ENCODE measurements at regions not wholly inside any gene's neighbourhood (a gene's known extent, or its start where the extent isn't known, plus 50 kb on each side); places are given as distances from the start of the nearest gene placed in this dataset.

GRCh38 chr6:23419046-23419445 lies 707.0 kb upstream of the NRSN1 start:
- Histone ChIP-seq H3F3A (ENCODE audit: low read depth) (no peaks in the 10 kb centered on the region), H3K4me2 (ENCODE audit: low read depth, low read length, poor library complexity, severe bottlenecking) (no peak overlapping the region), H3K36me3 (ENCODE audit: insufficient read depth, low read length) (no peaks in the 10 kb centered on the region), H3K4me3 (ENCODE audit: low read length, poor library complexity, severe bottlenecking) (no peak overlapping the region), H4K20me1 (ENCODE audit: insufficient read depth, low read length, poor library complexity, severe bottlenecking) (no peaks in the 10 kb centered on the region), H3K4me1 (ENCODE audit: insufficient read depth, low read length, poor library complexity, severe bottlenecking) (no peaks in the 10 kb centered on the region), H3K9me3 (ENCODE audit: insufficient read depth, low read depth, low read length) (no peaks in the 10 kb centered on the region), H3K27me3 (ENCODE audit: insufficient read depth, low read length, poor library complexity, severe bottlenecking) (no peaks in the 10 kb centered on the region), H2AFZ (ENCODE audit: low read length) (no peak overlapping the region), H3K9me2 (replicated peaks; ENCODE audit: low read depth, low read length) (no peaks in the 10 kb centered on the region), H3K79me2 (ENCODE audit: insufficient read depth, low read length) (no peaks in the 10 kb centered on the region), H3K9ac (ENCODE audit: low read depth, low read length, poor library complexity, severe bottlenecking) (no peak overlapping the region)
- no peak for TF ChIP-seq CTCF (conservative IDR thresholded peaks at IDR 0.05; ENCODE audit: low read length)
- TF ChIP-seq EZH2phosphoT487 (IDR thresholded peaks at IDR 0.05; ENCODE audit: borderline replicate concordance): no peak

- H3K9me3 ChIP-seq (ENCODE audit: insufficient read depth, low read depth, low read length): no peaks in the 10 kb centered on the region
- H2AFZ ChIP-seq (ENCODE audit: low read length): no peak overlapping the region
- no peak overlapping the region for H3K9ac ChIP-seq (ENCODE audit: low read depth, low read length, poor library complexity, severe bottlenecking)
- H3F3A ChIP-seq (ENCODE audit: low read depth): no peaks in the 10 kb centered on the region
- H3K4me3 ChIP-seq (ENCODE audit: low read length, poor library complexity, severe bottlenecking): no peak overlapping the region
- H4K20me1 ChIP-seq (ENCODE audit: insufficient read depth, low read length, poor library complexity, severe bottlenecking): no peaks in the 10 kb centered on the region
- no peaks in the 10 kb centered on the region for H3K9me2 ChIP-seq (replicated peaks; ENCODE audit: low read depth, low read length)
- H3K4me2 ChIP-seq (ENCODE audit: low read depth, low read length, poor library complexity, severe bottlenecking): no peak overlapping the region
- no peaks in the 10 kb centered on the region for H3K27me3 ChIP-seq (ENCODE audit: insufficient read depth, low read length, poor library complexity, severe bottlenecking)
- no peaks in the 10 kb centered on the region for H3K79me2 ChIP-seq (ENCODE audit: insufficient read depth, low read length)
- no peaks in the 10 kb centered on the region for H3K36me3 ChIP-seq (ENCODE audit: insufficient read depth, low read length)
- TF ChIP-seq EZH2phosphoT487 (IDR thresholded peaks at IDR 0.05; ENCODE audit: borderline replicate concordance) (no peak), CTCF (conservative IDR thresholded peaks at IDR 0.05; ENCODE audit: low read length) (no peak)
- no peaks in the 10 kb centered on the region for H3K4me1 ChIP-seq (ENCODE audit: insufficient read depth, low read length, poor library complexity, severe bottlenecking)
Observed at GRCh38 chr6:23420659-23421350, 705.2 kb upstream of the NRSN1 start.

GRCh38 chr6:23424584-23424983 lies 701.4 kb upstream of the NRSN1 start:
- no peaks in the 10 kb centered on the region for H3K9me3 ChIP-seq (ENCODE audit: insufficient read depth, low read depth, low read length)
- TF ChIP-seq CTCF (conservative IDR thresholded peaks at IDR 0.05; ENCODE audit: low read length): no peak
- TF ChIP-seq EZH2phosphoT487 (IDR thresholded peaks at IDR 0.05; ENCODE audit: borderline replicate concordance): no peak
- no peaks in the 10 kb centered on the region for H3K36me3 ChIP-seq (ENCODE audit: insufficient read depth, low read length)
- H3K9ac ChIP-seq (ENCODE audit: low read depth, low read length, poor library complexity, severe bottlenecking): no peak overlapping the region
- H3K4me2 ChIP-seq (ENCODE audit: low read depth, low read length, poor library complexity, severe bottlenecking): no peak overlapping the region
- H3K4me3 ChIP-seq (ENCODE audit: low read length, poor library complexity, severe bottlenecking): no peak overlapping the region
- no peaks in the 10 kb centered on the region for H3K27me3 ChIP-seq (ENCODE audit: insufficient read depth, low read length, poor library complexity, severe bottlenecking)
- no peaks in the 10 kb centered on the region for H4K20me1 ChIP-seq (ENCODE audit: insufficient read depth, low read length, poor library complexity, severe bottlenecking)
- H3K4me1 ChIP-seq (ENCODE audit: insufficient read depth, low read length, poor library complexity, severe bottlenecking): no peaks in the 10 kb centered on the region
- no peaks in the 10 kb centered on the region for H3K9me2 ChIP-seq (replicated peaks; ENCODE audit: low read depth, low read length)
- no peaks in the 10 kb centered on the region for H3K79me2 ChIP-seq (ENCODE audit: insufficient read depth, low read length)
- no peaks in the 10 kb centered on the region for H3F3A ChIP-seq (ENCODE audit: low read depth)
- H2AFZ ChIP-seq (ENCODE audit: low read length): no peak overlapping the region

Measured in Loucy (cell line).